Body of pancreas (tissue), 4 donors: ENCODE measurements at regions not wholly inside any gene's neighbourhood (a gene's known extent, or its start where the extent isn't known, plus 50 kb on each side); places are given as distances from the start of the nearest gene placed in this dataset.
"Not testable (repeated sequence)": the region's sequence is repeated elsewhere in the genome, so short reads cannot be mapped to it uniquely, and the experiment has no call there.

Experiments used
- ATAC-seq: fragments of 150-250 bp; one replicate; pipeline ENCODE4 v1.9.1; 2016
- DNase-seq, 4 donors: peaks; one replicate each; pipeline ENCODE4 v3.0.0-alpha.2; 2019
- H3K27ac ChIP-seq, 4 donors: fragments of 200-600 bp; sonication (generic); 1 replicate in 3 of 4; 2 replicates in 1 of 4; pipeline versions ENCODE4 v1.5.1 to v1.6.1; 2016 to 2019; ENCODE audit warnings: mild to moderate bottlenecking in 1 of 4, mixed read lengths in 1 of 4, moderate library complexity in 1 of 4
- H3K27me3 ChIP-seq, 2 donors: fragments of 200-600 bp; sonication (generic); one replicate each; pipeline ENCODE4 v1.6.0; 2016; ENCODE audit warnings: mild to moderate bottlenecking in 1 of 2
- H3K36me3 ChIP-seq, 2 donors: fragments of 200-600 bp; sonication (generic); replicated peaks in 1 of 2; 2 replicates each; pipeline ENCODE4 v1.5.1; 2016; ENCODE audit warnings: low read depth in 2 of 2; ENCODE audit not compliant: insufficient read depth in 1 of 2
- H3K4me1 ChIP-seq: fragments of 200-600 bp; sonication (generic); one replicate; pipeline ENCODE4 v1.6.0; 2016
- H3K4me3 ChIP-seq, 2 donors: fragments of 200-600 bp; sonication (generic); 1 replicate in 1 of 2; 2 replicates in 1 of 2; pipeline ENCODE4 v1.5.1; 2016 to 2019
- H3K9me3 ChIP-seq, 3 donors: fragments of 200-600 bp; sonication (generic); 1 replicate in 2 of 3; 2 replicates in 1 of 3; pipeline ENCODE4 v1.5.1; 2016
- POLR2A ChIP-seq, 3 donors: fragments of 450-650 bp; IDR thresholded peaks; one replicate each; pipeline ENCODE4 v1.6.1; 2016; ENCODE audit warnings: antibody characterized with exemption in 3 of 3, mild to moderate bottlenecking in 2 of 3
- WGBS, 2 donors: methylation state at CpG; one replicate each; pipeline ENCODE4 v1.1.5; 2017; 5-methylcytosine and 5-hydroxymethylcytosine counted together
- intact Hi-C: fragments of 100-400 bp; cut with DNase I; formaldehyde crosslinking; loops from one replicate; pipeline ENCODE4 v1.15.1; 2023

GRCh38 chr9:66269783-66270182 is 532.8 kb downstream of the FOXD4L4 start:
- peak; percentile 71 for ATAC-seq
- H3K27ac ChIP-seq, result peak overlapping the region; percentile 77 to 90 (median 83)

GRCh38 chr9:66278809-66279208 is 541.9 kb downstream of the FOXD4L4 start:
- not testable (repeated sequence) for ATAC-seq

More at GRCh38 chr9:66269783-66270182, 532.8 kb downstream of the FOXD4L4 start:
- peak; percentile 77 to 91 (median 85) for DNase-seq
- H3K27me3 ChIP-seq, intact Hi-C loops, H3K36me3 ChIP-seq, H3K9me3 ChIP-seq, H3K4me1 ChIP-seq: not testable (repeated sequence)
- H3K4me3 ChIP-seq, result peak overlapping the region; percentile 41 to 62
- peak; percentile 79 to 89 (median 82) for TF ChIP-seq POLR2A (IDR thresholded peaks at IDR 0.05)
- 0% methylated on average over 39 of the region's 42 CpGs; no CpG with 5 or more reads in 1 of the 2 donors for WGBS, 2 donors

More at GRCh38 chr9:66278809-66279208, 541.9 kb downstream of the FOXD4L4 start:
- intact Hi-C loops, H3K36me3 ChIP-seq, H3K9me3 ChIP-seq, DNase-seq, H3K27ac ChIP-seq, H3K4me1 ChIP-seq, H3K4me3 ChIP-seq, H3K27me3 ChIP-seq: not testable (repeated sequence)
- 93 to 98% methylated on average over 5 of the region's 5 CpGs for WGBS, 2 donors
